Astrocyte of the cerebellum (primary cell): ENCODE measurements at regions not wholly inside any gene's neighbourhood (a gene's known extent, or its start where the extent isn't known, plus 50 kb on each side); places are given as distances from the start of the nearest gene placed in this dataset.

Experiments
- DNase-seq: peaks from one replicate; pipeline ENCODE4 v3.0.0-alpha.2; 2011; ENCODE audit warnings: low read depth
- H3K4me3 ChIP-seq: 2 replicates; pipeline ENCODE4 v1.5.1; 2011; ENCODE audit warnings: mild to moderate bottlenecking, low read depth, low read length, moderate library complexity
- CTCF ChIP-seq: IDR thresholded peaks from 2 replicates; pipeline ENCODE4 v1.5.1; 2012; ENCODE audit warnings: low read length, low read depth, moderate library complexity, mild to moderate bottlenecking; ENCODE audit errors: missing control alignments
- in situ Hi-C: cut with HindIII; loops from 2 replicates; pipeline ENCODE4 v1.10.0; 2017; ENCODE audit warnings: low sequenced_read_pairs

- no peak for DNase-seq
- TF ChIP-seq CTCF = no peak
- in situ Hi-C loops = no loop called here
- no peak overlapping the region for H3K4me3 ChIP-seq
Measured at GRCh38 chr14:23785208-23785607, 149.0 kb downstream of the DHRS2 start.

GRCh38 chr14:23787436-23787835, 151.3 kb downstream of the DHRS2 start:
- no peak for DNase-seq
- no peak overlapping the region for H3K4me3 ChIP-seq
- in situ Hi-C loops = no loop called here
- no peak for TF ChIP-seq CTCF

- in situ Hi-C loops = no loop called here
- no peak for DNase-seq
- H3K4me3 ChIP-seq = no peak overlapping the region
- no peak for TF ChIP-seq CTCF
Measured at GRCh38 chr14:23789696-23790095, 153.5 kb downstream of the DHRS2 start.

- in situ Hi-C loops = no loop called here
- no peak for TF ChIP-seq CTCF
Measured at GRCh38 chr14:23793532-23793931, 157.4 kb downstream of the DHRS2 start.

DNA sequence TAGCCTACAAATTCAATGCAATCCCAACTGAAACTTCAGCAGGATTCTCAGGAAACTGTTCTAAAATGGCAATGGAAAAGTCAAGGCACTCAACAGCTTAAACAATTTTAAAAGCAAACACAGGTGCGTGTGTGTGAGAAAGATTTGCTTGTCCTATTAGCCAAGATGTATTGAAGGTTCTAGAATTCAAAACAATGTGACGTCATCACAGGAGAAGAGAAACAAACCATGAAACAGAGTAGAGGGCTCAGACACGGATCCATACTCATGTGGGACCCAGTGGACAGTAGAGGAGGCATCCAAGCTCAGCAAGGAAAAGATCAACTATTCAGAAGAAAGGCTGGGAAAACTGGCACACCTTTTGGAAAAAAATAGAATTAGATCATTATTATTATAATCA, 152.8 kb upstream of the DHRS4 start:
- no peak for DNase-seq
- no peak for TF ChIP-seq CTCF
- in situ Hi-C loops = no loop called here
- no peak overlapping the region for H3K4me3 ChIP-seq

More at GRCh38 chr14:23793532-23793931, 157.4 kb downstream of the DHRS2 start:
- no peak for DNase-seq
- no peak overlapping the region for H3K4me3 ChIP-seq

DNA sequence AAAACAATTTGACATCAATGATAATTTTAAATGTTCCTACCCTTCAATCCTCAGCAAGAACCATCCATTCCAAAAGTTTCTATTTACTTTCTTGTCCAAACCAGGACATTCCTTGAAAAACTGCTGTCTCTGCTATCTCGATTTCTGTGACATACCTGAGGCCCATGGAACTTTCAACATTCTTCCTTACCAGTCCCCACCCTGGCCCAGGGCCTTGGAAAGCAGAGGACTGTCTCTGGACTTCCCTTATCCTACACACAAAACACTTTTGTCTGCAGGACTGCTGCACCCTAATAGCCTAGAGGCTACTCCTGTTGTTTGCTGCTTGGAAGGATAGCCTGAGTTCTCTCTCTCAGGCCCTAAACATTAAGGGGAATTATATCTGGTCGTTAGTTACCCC, 151.8 kb upstream of the DHRS4 start:
- TF ChIP-seq CTCF = no peak
- H3K4me3 ChIP-seq = no peak overlapping the region
- in situ Hi-C loops = no loop called here
- DNase-seq = no peak

- no peak for TF ChIP-seq CTCF
- no peak for DNase-seq
- in situ Hi-C loops = no loop called here
- H3K4me3 ChIP-seq = no peak overlapping the region
Measured at GRCh38 chr14:23804817-23805216, 148.8 kb upstream of the DHRS4 start.
